CD14-positive monocyte (primary cell): ENCODE measurements at regions not wholly inside any gene's neighbourhood (a gene's known extent, or its start where the extent isn't known, plus 50 kb on each side); places are given as distances from the start of the nearest gene placed in this dataset.
A peak's percentile ranks its signal among the peaks of the same experiment; 100 is the strongest.

Experiments used
- DNase-seq, 3 donors: peaks; one replicate each; pipeline ENCODE4 v3.0.0-alpha.2; 2011 to 2022
- H2AFZ ChIP-seq: 2 replicates; pipeline ENCODE4 v1.6.0; 2012; ENCODE audit warnings: mild to moderate bottlenecking, low read depth, low read length, inconsistent platforms; ENCODE audit not compliant: insufficient read depth, poor library complexity, severe bottlenecking
- H3K27ac ChIP-seq, 2 donors: 1 replicate in 1 of 2; 2 replicates in 1 of 2; pipeline ENCODE4 v1.5.1; 2012 to 2013; ENCODE audit warnings: low read length in 2 of 2, control low read depth in 1 of 2, inconsistent platforms in 1 of 2, low read depth in 1 of 2, mild to moderate bottlenecking in 1 of 2
- H3K27me3 ChIP-seq, 2 donors: one replicate each; pipeline versions ENCODE4 v1.6.0 to v1.6.1; 2011 to 2013; ENCODE audit warnings: low read length in 2 of 2; ENCODE audit not compliant: control insufficient read depth in 2 of 2, insufficient read depth in 2 of 2
- H3K36me3 ChIP-seq, 2 donors: replicated peaks in 1 of 2; 1 replicate in 1 of 2; 2 replicates in 1 of 2; pipeline versions ENCODE4 v1.5.1 to v1.6.1; 2012 to 2013; ENCODE audit warnings: low read length in 2 of 2, control low read depth in 1 of 2, inconsistent platforms in 1 of 2, mild to moderate bottlenecking in 1 of 2; ENCODE audit not compliant: insufficient read depth in 2 of 2, control insufficient read depth in 1 of 2
- H3K4me1 ChIP-seq, 2 donors: 1 replicate in 1 of 2; 2 replicates in 1 of 2; pipeline versions ENCODE4 v1.5.1 to v1.6.1; 2012 to 2013; ENCODE audit warnings: low read length in 2 of 2, control low read depth in 1 of 2, inconsistent platforms in 1 of 2, mild to moderate bottlenecking in 1 of 2, moderate library complexity in 1 of 2; ENCODE audit not compliant: insufficient read depth in 2 of 2, control insufficient read depth in 1 of 2
- H3K4me2 ChIP-seq: replicated peaks from 2 replicates; pipeline ENCODE3; 2012; ENCODE audit warnings: low read length, moderate library complexity, mild to moderate bottlenecking; ENCODE audit not compliant: poor library complexity, severe bottlenecking; ENCODE audit errors: extremely low read depth
- H3K4me3 ChIP-seq, 3 experiments: fragments of 200-600 bp in 1 of 3; sonication (generic) in 1 of 3; replicated peaks in 1 of 3; 1 replicate in 2 of 3; 2 replicates in 1 of 3; pipeline ENCODE4 v1.5.1; 2011 to 2013; ENCODE audit warnings: low read length in 3 of 3, mild to moderate bottlenecking in 3 of 3, control low read depth in 2 of 3, low read depth in 2 of 3, inconsistent platforms in 1 of 3, moderate library complexity in 1 of 3
- H3K79me2 ChIP-seq: 2 replicates; pipeline ENCODE4 v1.6.0; 2012; ENCODE audit warnings: mild to moderate bottlenecking, control low read depth, inconsistent platforms, low read length, moderate library complexity; ENCODE audit not compliant: insufficient read depth
- H3K9ac ChIP-seq: 2 replicates; pipeline ENCODE4 v1.6.0; 2017; ENCODE audit warnings: low read length, mild to moderate bottlenecking; ENCODE audit not compliant: insufficient read depth, poor library complexity, severe bottlenecking
- H3K9me3 ChIP-seq, 2 donors: replicated peaks in 1 of 2; 1 replicate in 1 of 2; 2 replicates in 1 of 2; pipeline versions ENCODE4 v1.5.1 to v1.6.1; 2012 to 2013; ENCODE audit warnings: low read length in 2 of 2, control low read depth in 1 of 2; ENCODE audit not compliant: control insufficient read depth in 1 of 2, insufficient read depth in 1 of 2
- H4K20me1 ChIP-seq: 2 replicates; pipeline ENCODE4 v1.6.0; 2012; ENCODE audit warnings: mild to moderate bottlenecking, low read length, control low read depth, moderate library complexity; ENCODE audit not compliant: insufficient read depth
- H3K27ac Mint-ChIP-seq, 7 donors: one replicate each; pipeline ENCODE4 v1.8.0; 2020; ENCODE audit warnings: mild to moderate bottlenecking in 7 of 7, mixed read lengths in 7 of 7, moderate library complexity in 6 of 7, inconsistent platforms in 2 of 7
- H3K27me3 Mint-ChIP-seq, 3 donors: one replicate each; pipeline ENCODE4 v1.8.0; 2021 to 2022; ENCODE audit warnings: low read depth in 3 of 3, mild to moderate bottlenecking in 3 of 3, mixed read lengths in 3 of 3, moderate library complexity in 3 of 3, inconsistent platforms in 1 of 3
- H3K36me3 Mint-ChIP-seq, 2 donors: one replicate each; pipeline ENCODE4 v1.8.0; 2020; ENCODE audit warnings: mixed read lengths in 2 of 2, inconsistent platforms in 1 of 2, mild to moderate bottlenecking in 1 of 2
- H3K4me1 Mint-ChIP-seq: one replicate; pipeline ENCODE4 v1.8.0; 2020; ENCODE audit warnings: mild to moderate bottlenecking, mixed read lengths
- H3K4me3 Mint-ChIP-seq, 2 donors: one replicate each; pipeline ENCODE4 v1.8.0; 2020; ENCODE audit warnings: mild to moderate bottlenecking in 2 of 2, mixed read lengths in 2 of 2, moderate library complexity in 1 of 2
- H3K9me3 Mint-ChIP-seq, 7 donors: one replicate each; pipeline ENCODE4 v1.8.0; 2020 to 2022; ENCODE audit warnings: mixed read lengths in 7 of 7, mild to moderate bottlenecking in 6 of 7, moderate library complexity in 6 of 7, inconsistent platforms in 2 of 7
- CTCF ChIP-seq: fragments of 200-600 bp; IDR thresholded peaks from one replicate; pipeline ENCODE4 v1.8.0; 2022; ENCODE audit warnings: antibody characterized with exemption, mild to moderate bottlenecking
- WGBS: methylation state at CpG from one replicate; pipeline ENCODE4 v1.1.5; 2013; ENCODE audit warnings: missing lambda C conversion rate; ENCODE audit not compliant: insufficient coverage; 5-methylcytosine and 5-hydroxymethylcytosine counted together
- intact Hi-C, 2 donors: fragments of 100-400 bp; cut with micrococcal nuclease; formaldehyde crosslinking; loops; one replicate each; pipeline versions ENCODE4 v1.15.0 to v1.15.1; 2023

- H3K36me3 Mint-ChIP-seq: peaks cover 0 to 2% of the 10 kb centered on the region in 2 donors
- H3K9me3 Mint-ChIP-seq: peaks cover 0 to 4% (median 0%) of the 10 kb centered on the region in 7 donors
- H3K4me1 Mint-ChIP-seq: peaks cover 11% of the 10 kb centered on the region
- Histone ChIP-seq H4K20me1 (no peaks in the 10 kb centered on the region), H3K4me1 (peaks cover 7 to 13% of the 10 kb centered on the region in 2 donors), H3K9me3 (no peaks in the 10 kb centered on the region), H3K4me2 (peak overlapping the region; percentile 73), H3K27ac (no peak overlapping the region), H3K4me3 (peak overlapping the region in 1 of 3 experiments; percentile 60), H3K79me2 (no peaks in the 10 kb centered on the region), H3K36me3 (no peaks in the 10 kb centered on the region), H2AFZ (no peak overlapping the region), H3K27me3 (peaks cover 40 to 48% of the 10 kb centered on the region in 2 donors), H3K9ac (no peak overlapping the region)
- WGBS: 81% methylated on average over 4 of the region's 6 CpGs
- peaks cover 40 to 57% (median 54%) of the 10 kb centered on the region in 3 donors for H3K27me3 Mint-ChIP-seq
- H3K4me3 Mint-ChIP-seq: peak overlapping the region; percentile 43 to 84
- intact Hi-C loops: no loop called here
- TF ChIP-seq CTCF: no peak
- DNase-seq: no peak
- peak overlapping the region in 4 of 7 donors; percentile 28 to 68 (median 48) for H3K27ac Mint-ChIP-seq
Observed at GRCh38 chr5:159772698-159773061, 143.6 kb upstream of the ADRA1B start.

- Histone ChIP-seq H3K27me3 (peaks cover 36 to 46% of the 10 kb centered on the region in 2 donors), H3K27ac (no peak overlapping the region), H2AFZ (peak overlapping the region; percentile 70), H3K9ac (peak overlapping the region; percentile 43), H4K20me1 (no peaks in the 10 kb centered on the region), H3K4me3 (peak overlapping the region in 1 of 3 experiments; percentile 60), H3K4me1 (peaks cover 7 to 13% of the 10 kb centered on the region in 2 donors), H3K79me2 (no peaks in the 10 kb centered on the region), H3K4me2 (peak overlapping the region; percentile 73), H3K9me3 (no peaks in the 10 kb centered on the region), H3K36me3 (no peaks in the 10 kb centered on the region)
- TF ChIP-seq CTCF: no peak
- 2% methylated on average over 59 of the region's 71 CpGs for WGBS
- H3K9me3 Mint-ChIP-seq: peaks cover 0 to 4% (median 0%) of the 10 kb centered on the region in 7 donors
- peak overlapping the region; percentile 62 to 84 for H3K4me3 Mint-ChIP-seq
- peaks cover 11% of the 10 kb centered on the region for H3K4me1 Mint-ChIP-seq
- intact Hi-C loops: no loop called here
- H3K27ac Mint-ChIP-seq: peak overlapping the region in 4 of 7 donors; percentile 28 to 68 (median 57)
- peak; percentile 53 to 77 (median 55) for DNase-seq
- H3K27me3 Mint-ChIP-seq: peaks cover 38 to 51% (median 48%) of the 10 kb centered on the region in 3 donors
- peaks cover 0 to 2% of the 10 kb centered on the region in 2 donors for H3K36me3 Mint-ChIP-seq
Observed at GRCh38 chr5:159773062-159773924, 143.0 kb upstream of the ADRA1B start.
